IPS-11a (cell line): ENCODE measurements at regions not wholly inside any gene's neighbourhood (a gene's known extent, or its start where the extent isn't known, plus 50 kb on each side); places are given as distances from the start of the nearest gene placed in this dataset.

Experiments
- H3K4me3 ChIP-seq: one replicate; pipeline ENCODE4 v1.5.1; 2013; ENCODE audit warnings: low read depth, low read length, control low read depth

DNA sequence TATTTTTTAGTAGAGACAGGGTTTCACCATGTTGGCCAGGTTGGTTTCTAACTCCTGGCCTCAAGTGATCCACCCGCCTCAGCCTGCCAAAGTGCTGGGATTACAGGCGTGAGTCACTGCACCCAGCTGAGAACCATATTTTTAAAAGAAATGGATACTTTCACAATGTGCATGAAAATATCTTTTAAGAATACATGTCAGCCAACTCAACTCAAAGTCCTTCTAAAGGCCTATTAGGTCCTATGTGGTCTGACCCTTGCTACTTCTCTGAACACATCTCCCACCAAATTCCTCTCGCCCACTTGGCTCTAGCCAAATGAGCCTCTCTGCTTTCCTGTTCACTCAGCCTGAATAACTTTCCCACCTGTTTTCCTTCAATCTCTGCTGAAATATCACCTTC lies 119.6 kb downstream of the MTX2 start:
- H3K4me3 ChIP-seq, result no peak overlapping the region

GRCh38 chr2:176390276-176391147 lies 121.3 kb downstream of the MTX2 start:
- no peak overlapping the region for H3K4me3 ChIP-seq

GRCh38 chr2:176391148-176391419 lies 121.8 kb downstream of the MTX2 start:
- no peak overlapping the region for H3K4me3 ChIP-seq

DNA sequence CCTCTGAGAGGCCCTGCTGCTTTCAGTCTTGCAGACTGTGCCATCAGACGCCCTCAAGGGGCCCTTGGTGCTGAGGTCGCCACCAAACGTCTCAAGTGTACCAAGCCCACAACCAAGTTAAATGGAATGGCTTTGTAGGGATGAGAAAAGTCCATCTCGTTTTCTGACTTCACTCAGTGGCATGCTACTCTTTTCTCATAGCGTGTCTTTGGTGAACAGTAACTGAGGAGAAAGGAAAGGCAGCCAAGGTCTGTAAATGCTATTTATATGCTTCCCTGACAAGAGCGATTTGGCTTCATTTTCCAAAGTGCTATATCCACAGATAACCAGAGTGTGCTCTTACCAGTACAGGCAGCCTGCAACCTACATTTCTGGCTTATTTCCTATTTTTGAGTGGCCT lies 123.0 kb downstream of the MTX2 start:
- no peak overlapping the region for H3K4me3 ChIP-seq

DNA sequence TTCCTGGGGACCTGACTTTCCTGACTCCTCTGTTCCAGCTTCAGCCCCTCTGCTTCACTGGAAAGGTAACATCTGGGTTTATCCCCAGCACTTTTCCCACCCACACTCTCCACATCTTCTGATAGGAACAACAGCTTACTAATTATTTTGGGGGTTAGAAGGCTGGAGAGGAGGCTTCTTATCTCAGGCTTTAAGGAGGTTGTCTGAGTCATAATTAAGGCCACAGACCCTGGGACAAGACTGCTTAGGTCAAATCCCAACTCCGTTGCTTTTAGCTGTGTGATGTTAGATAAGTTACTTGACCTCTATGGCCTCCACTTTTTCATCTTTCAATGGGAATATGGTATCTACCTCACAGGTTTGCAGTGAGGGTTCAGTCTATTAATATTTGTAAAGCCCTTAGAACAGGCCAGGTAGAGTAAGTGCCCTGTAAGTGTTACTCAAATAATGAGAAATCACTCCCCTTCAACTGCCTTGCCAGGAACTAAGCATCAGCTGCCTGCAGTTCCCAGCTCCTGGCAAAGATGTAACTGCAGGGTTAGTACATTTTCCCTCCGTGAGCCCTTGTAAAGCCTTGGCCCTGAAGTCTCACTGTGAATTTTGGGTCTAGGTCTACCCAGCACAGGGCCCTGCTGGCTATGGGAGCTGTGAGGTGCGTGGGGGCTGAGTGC lies 123.6 kb downstream of the MTX2 start:
- no peak overlapping the region for H3K4me3 ChIP-seq

DNA sequence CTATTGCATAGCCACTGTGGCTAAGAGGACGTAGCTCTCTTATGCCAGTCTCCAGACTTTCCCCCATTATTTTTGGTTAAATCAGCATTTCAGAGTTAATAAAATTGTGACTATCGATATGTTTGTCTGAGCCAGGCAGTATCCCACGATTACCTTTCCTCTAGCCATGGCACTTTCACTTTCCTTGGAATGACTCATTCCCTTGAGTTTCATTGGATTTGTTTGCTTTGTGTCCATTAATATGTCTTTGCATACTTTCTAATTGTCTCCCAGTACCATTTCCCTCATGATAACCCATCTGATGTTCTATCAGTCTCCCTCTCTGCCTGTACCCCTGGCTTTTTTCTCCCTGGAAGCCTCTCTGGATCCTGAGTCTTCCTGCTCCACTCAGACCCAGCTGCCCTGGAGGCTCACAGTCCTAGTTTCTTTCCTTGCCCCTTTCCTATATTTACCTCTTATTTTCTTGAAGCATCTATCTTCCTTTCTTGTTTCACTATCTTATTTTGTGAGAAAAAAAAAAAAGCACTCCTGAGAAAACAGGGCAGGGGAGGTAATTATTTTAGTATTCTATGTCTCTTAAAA lies 126.1 kb downstream of the MTX2 start:
- H3K4me3 ChIP-seq, result no peak overlapping the region

- H3K4me3 ChIP-seq, result no peak overlapping the region
These were observed 129.2 kb downstream of the MTX2 start for GRCh38 chr2:176398243-176399073.

GRCh38 chr2:176399074-176399598 lies 129.9 kb downstream of the MTX2 start:
- H3K4me3 ChIP-seq, result no peak overlapping the region

DNA sequence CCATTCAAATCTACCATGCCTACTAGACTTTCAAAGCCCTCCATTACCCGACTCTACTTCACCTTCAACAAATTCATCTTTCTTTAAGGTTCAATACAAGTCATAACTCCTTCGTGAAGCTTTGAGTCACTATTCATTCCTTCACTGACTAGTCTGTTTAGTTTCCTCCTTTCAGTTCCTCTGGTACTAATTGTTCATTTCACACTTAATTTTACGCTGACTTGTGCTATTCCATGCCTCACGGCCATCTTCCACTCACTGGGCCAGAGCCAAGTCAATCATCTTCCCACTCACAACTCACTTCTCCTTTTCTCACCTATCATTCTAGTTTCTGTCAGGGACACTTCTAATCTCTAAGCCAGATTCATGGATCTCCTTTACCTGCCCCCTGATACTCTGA lies 136.2 kb downstream of the MTX2 start:
- no peak overlapping the region for H3K4me3 ChIP-seq

- no peak overlapping the region for H3K4me3 ChIP-seq
These were observed 138.5 kb downstream of the MTX2 start for GRCh38 chr2:176407706-176408105.

DNA sequence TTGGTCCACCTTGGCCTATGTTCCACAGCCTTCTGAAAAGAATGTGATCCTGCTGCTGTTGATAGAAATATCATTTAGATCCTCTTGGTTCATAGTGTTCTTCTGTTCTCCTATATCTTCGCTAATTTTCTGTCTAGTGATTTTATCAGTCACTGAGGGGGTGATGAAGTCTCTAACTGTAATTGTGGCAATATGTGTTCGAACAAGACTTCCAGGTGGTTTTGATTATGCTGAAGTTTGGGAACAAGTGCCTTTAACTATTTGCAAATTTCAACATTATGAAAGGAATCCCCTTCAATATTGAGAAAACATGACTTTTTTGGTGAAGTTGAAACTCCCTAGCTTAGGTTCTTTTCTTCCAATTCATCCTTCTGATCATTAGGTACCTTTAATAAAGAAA lies 140.4 kb downstream of the MTX2 start:
- no peak overlapping the region for H3K4me3 ChIP-seq

DNA sequence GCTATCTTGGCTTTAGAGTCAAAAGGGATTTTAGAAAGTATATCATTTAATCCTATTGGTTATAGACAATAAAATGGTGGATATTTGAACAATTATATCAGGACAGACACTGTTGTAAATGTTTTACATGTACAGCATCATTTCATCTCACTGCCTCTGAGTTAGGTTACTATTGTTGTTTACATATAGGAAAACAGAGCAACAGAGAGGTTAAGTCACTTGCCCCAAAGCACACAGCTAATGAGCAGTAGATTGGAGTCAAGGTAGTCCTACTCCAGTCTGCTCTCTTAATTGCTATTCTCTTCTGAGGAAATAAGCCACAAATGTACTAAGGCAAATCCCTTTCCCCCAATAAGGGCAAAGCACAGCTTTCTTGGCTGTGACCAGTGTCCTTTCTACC lies 142.9 kb downstream of the MTX2 start:
- H3K4me3 ChIP-seq, result no peak overlapping the region

DNA sequence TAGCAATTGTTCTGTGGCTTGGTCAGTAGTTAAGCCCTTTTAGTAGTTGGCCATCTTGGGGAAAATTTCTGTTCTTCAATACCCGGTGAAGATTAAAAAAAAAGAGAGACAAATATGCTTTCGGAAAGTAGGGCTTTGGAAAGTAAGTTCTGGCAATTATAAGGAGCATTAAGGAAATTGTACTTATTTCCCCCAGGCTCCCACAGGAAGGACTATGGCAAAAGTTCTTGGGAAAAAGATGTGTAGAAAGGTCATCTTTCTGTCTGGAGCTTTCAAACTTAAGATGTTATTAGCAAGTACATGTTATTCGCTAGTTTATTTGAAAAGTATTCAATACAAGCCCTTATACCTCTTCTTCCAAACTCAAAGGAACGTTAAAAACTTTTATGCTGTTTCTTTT lies 144.5 kb downstream of the MTX2 start:
- no peak overlapping the region for H3K4me3 ChIP-seq

DNA sequence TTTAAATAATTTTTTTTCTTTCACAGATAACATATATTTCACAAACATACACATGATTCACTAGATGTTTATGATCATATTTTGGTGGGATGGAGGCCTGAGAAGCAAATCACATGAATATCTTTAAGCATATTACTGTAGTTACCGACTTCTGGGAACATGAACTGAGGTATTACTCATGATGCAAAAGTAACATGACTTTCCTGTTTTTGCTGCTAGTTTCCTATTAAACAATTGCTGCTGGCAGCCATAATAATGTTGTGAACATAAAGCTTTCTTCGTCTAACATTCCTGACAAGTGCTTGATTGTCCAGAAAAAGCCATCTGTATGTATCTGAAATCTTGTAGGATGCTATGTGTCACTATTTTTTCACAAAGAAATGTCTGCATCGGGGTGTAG lies 145.4 kb downstream of the MTX2 start:
- no peak overlapping the region for H3K4me3 ChIP-seq

- no peak overlapping the region for H3K4me3 ChIP-seq
These were observed 146.1 kb downstream of the MTX2 start for GRCh38 chr2:176415174-176415895.

DNA sequence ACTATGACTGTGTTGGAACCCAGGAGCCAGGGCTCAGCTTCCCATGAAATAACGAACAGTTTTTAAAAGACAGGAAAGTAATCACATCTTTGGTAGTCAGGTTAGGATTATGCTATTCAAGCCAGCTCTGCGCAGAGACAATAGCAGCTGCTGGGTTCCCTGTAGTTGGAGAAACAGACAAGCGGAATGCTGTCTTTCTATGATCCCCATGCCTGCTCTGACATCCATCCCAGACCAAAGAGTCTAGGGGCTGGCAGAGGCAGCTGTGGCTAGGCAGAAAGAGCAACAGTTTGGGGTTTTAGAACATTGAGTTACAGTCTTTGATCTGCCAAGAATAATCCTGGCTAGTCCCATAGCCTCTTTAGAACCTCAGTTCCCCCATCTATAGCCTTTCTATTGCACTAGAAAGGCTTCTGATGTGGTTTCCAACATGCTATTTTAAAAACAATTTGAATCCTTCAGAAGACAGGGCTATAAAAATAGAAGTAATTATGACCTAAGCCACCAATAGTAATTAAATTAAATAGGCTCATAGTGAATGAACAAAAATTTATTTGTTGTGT lies 146.8 kb downstream of the MTX2 start:
- no peak overlapping the region for H3K4me3 ChIP-seq

DNA sequence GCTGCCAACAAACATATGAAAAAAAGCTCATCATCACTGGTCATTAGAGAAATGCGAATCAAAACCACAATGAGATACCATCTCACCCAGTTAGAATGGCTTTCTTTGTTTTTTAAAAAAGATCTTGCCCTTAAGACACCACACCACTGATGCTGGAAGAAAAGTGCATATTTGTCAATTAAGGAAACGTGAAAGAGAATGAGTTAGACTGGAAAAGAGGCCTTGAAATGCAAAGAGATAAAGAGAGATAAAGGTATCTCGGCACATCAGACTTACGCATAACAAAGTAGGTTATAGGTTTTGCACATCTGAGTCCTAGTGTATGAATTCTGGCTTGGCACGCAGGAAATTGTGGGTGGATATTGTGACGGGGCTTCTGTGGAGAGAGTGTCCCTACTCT lies 149.5 kb downstream of the MTX2 start:
- no peak overlapping the region for H3K4me3 ChIP-seq

DNA sequence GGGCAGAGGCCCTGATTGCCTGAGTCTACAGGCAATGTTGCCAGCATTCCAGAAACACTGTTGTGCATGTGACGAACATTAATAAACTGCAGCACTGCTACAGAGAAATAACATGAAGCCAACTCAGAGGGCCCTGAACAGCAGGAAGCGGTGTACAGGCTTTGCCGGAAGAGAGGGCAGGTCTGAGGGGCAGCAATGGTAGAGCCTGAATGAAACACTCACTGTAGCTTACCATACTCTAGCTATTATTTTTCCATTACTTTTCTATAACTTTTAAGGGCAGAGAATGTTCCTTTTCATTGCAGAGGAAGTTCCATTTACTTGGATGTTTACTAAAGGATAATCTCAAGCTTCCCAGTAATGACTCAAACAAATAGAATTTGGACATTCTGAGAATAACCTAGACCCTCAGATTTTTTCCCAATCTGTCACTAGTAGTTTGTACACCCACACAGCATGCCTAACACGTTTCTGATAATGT lies 150.4 kb downstream of the MTX2 start:
- H3K4me3 ChIP-seq, result no peak overlapping the region

GRCh38 chr2:176421297-176422050 lies 152.2 kb downstream of the MTX2 start:
- no peak overlapping the region for H3K4me3 ChIP-seq
